ENCODE measurements at regions not wholly inside any gene's neighbourhood (a gene's known extent, or its start where the extent isn't known, plus 50 kb on each side); places are given as distances from the start of the nearest gene placed in this dataset.

- Mint-ChIP-seq H3K27ac (peak overlapping the region; percentile 87 to 91), H3K36me3 (no peaks in the 10 kb centered on the region), H3K4me3 (peak overlapping the region; percentile 74), H3K9me3 (no peaks in the 10 kb centered on the region), H3K4me1 (peaks cover 24 to 25% of the 10 kb centered on the region in 2 donors), H3K27me3 (ENCODE audit: low read depth in 2 of 2) (no peaks in the 10 kb centered on the region)
- 28% methylated on average over 8 of the region's 8 CpGs for WGBS (ENCODE audit: insufficient coverage)
- H3K36me3 ChIP-seq (ENCODE audit: control insufficient read depth, insufficient read depth, low read length): no peaks in the 10 kb centered on the region
- peaks cover 27% of the 10 kb centered on the region for H3K4me1 ChIP-seq (ENCODE audit: control insufficient read depth, insufficient read depth, low read length)
- no peaks in the 10 kb centered on the region for H3K27me3 ChIP-seq (ENCODE audit: control insufficient read depth, insufficient read depth, low read length)
- intact Hi-C loops (cut with micrococcal nuclease): no loop called here
- peak; percentile 59 for DNase-seq
- no peak overlapping the region for H3K4me3 ChIP-seq (ENCODE audit: low read length)
- H3K9me3 ChIP-seq (ENCODE audit: control insufficient read depth, insufficient read depth, low read length): no peaks in the 10 kb centered on the region
- H3K27ac ChIP-seq (ENCODE audit: low read length): peak overlapping the region; percentile 44
- peak; percentile 93 to 94 (median 93) for ATAC-seq
- no peak for TF ChIP-seq CTCF (IDR thresholded peaks at IDR 0.05)
Measured at GRCh38 chr6:15023448-15023847, 222.4 kb upstream of the JARID2 start.

GRCh38 chr6:15025446-15025845, 220.4 kb upstream of the JARID2 start:
- H3K36me3 ChIP-seq (ENCODE audit: control insufficient read depth, insufficient read depth, low read length): no peaks in the 10 kb centered on the region
- H3K9me3 Mint-ChIP-seq: no peaks in the 10 kb centered on the region
- intact Hi-C loops (cut with micrococcal nuclease): no loop called here
- H3K27ac ChIP-seq (ENCODE audit: low read length): no peak overlapping the region
- no peaks in the 10 kb centered on the region for H3K36me3 Mint-ChIP-seq
- no peak for DNase-seq
- H3K4me3 ChIP-seq (ENCODE audit: low read length): no peak overlapping the region
- no peaks in the 10 kb centered on the region for H3K27me3 Mint-ChIP-seq (ENCODE audit: low read depth in 2 of 2)
- no peak for ATAC-seq
- peaks cover 22 to 25% of the 10 kb centered on the region in 2 donors for H3K4me1 Mint-ChIP-seq
- H3K9me3 ChIP-seq (ENCODE audit: control insufficient read depth, insufficient read depth, low read length): no peaks in the 10 kb centered on the region
- H3K4me3 Mint-ChIP-seq: no peak overlapping the region
- H3K27ac Mint-ChIP-seq: peak overlapping the region in 1 of 2 donors; percentile 2
- no peak for TF ChIP-seq CTCF (IDR thresholded peaks at IDR 0.05)
- H3K4me1 ChIP-seq (ENCODE audit: control insufficient read depth, insufficient read depth, low read length): peaks cover 27% of the 10 kb centered on the region
- no peaks in the 10 kb centered on the region for H3K27me3 ChIP-seq (ENCODE audit: control insufficient read depth, insufficient read depth, low read length)
- 100% methylated on average over 2 of the region's 3 CpGs for WGBS (ENCODE audit: insufficient coverage)

- Mint-ChIP-seq H3K36me3 (no peaks in the 10 kb centered on the region), H3K27ac (no peak overlapping the region), H3K4me3 (no peak overlapping the region), H3K27me3 (ENCODE audit: low read depth in 2 of 2) (no peaks in the 10 kb centered on the region), H3K4me1 (peaks cover 16 to 18% of the 10 kb centered on the region in 2 donors), H3K9me3 (no peaks in the 10 kb centered on the region)
- Histone ChIP-seq H3K27ac (ENCODE audit: low read length) (no peak overlapping the region), H3K9me3 (ENCODE audit: control insufficient read depth, insufficient read depth, low read length) (no peaks in the 10 kb centered on the region), H3K36me3 (ENCODE audit: control insufficient read depth, insufficient read depth, low read length) (no peaks in the 10 kb centered on the region), H3K4me3 (ENCODE audit: low read length) (no peak overlapping the region), H3K27me3 (ENCODE audit: control insufficient read depth, insufficient read depth, low read length) (no peaks in the 10 kb centered on the region), H3K4me1 (ENCODE audit: control insufficient read depth, insufficient read depth, low read length) (peaks cover 23% of the 10 kb centered on the region)
- DNase-seq (no peak), ATAC-seq (no peak)
- 93% methylated on average over 6 of the region's 6 CpGs for WGBS (ENCODE audit: insufficient coverage)
- intact Hi-C loops (cut with micrococcal nuclease): no loop called here
- TF ChIP-seq CTCF (IDR thresholded peaks at IDR 0.05): no peak
Measured at GRCh38 chr6:15026832-15027231, 219.0 kb upstream of the JARID2 start.

- no peak for TF ChIP-seq CTCF (IDR thresholded peaks at IDR 0.05)
- Mint-ChIP-seq H3K4me3 (no peak overlapping the region), H3K9me3 (no peaks in the 10 kb centered on the region), H3K27me3 (ENCODE audit: low read depth in 2 of 2) (no peaks in the 10 kb centered on the region), H3K36me3 (no peaks in the 10 kb centered on the region), H3K27ac (no peak overlapping the region), H3K4me1 (peaks cover 10 to 15% of the 10 kb centered on the region in 2 donors)
- Histone ChIP-seq H3K4me3 (ENCODE audit: low read length) (no peak overlapping the region), H3K27ac (ENCODE audit: low read length) (no peak overlapping the region), H3K9me3 (ENCODE audit: control insufficient read depth, insufficient read depth, low read length) (no peaks in the 10 kb centered on the region), H3K4me1 (ENCODE audit: control insufficient read depth, insufficient read depth, low read length) (peaks cover 16% of the 10 kb centered on the region), H3K27me3 (ENCODE audit: control insufficient read depth, insufficient read depth, low read length) (no peaks in the 10 kb centered on the region), H3K36me3 (ENCODE audit: control insufficient read depth, insufficient read depth, low read length) (no peaks in the 10 kb centered on the region)
- WGBS (ENCODE audit: insufficient coverage): 83% methylated on average over 2 of the region's 2 CpGs
- DNase-seq (no peak), ATAC-seq (no peak)
- intact Hi-C loops (cut with micrococcal nuclease): no loop called here
Measured at GRCh38 chr6:15027472-15027871, 218.4 kb upstream of the JARID2 start.
